Activated CD4-positive, alpha-beta T cell treated with anti-CD3 and anti-CD28 coated beads for 36 hours (primary cell): ENCODE measurements at regions not wholly inside any gene's neighbourhood (a gene's known extent, or its start where the extent isn't known, plus 50 kb on each side); places are given as distances from the start of the nearest gene placed in this dataset.

ENCODE experiments used
- ATAC-seq: fragments of 200-7000 bp; cut with Tn5 transposase; one replicate; pipeline ENCODE4 v1.10.0; 2021; ENCODE audit warnings: mild to moderate bottlenecking, moderate library complexity
- CTCF ChIA-PET: fragments of 350-600 bp; sonication (Branson Sonifier 250); formaldehyde crosslinking; loops from one replicate; lab custom pipeline; 2021; ENCODE audit warnings: antibody characterized with exemption; lab: Charles Lee
- POLR2A ChIA-PET: fragments of 350-600 bp; sonication (Branson Sonifier 250); formaldehyde crosslinking; loops from one replicate; lab custom pipeline; 2021; ENCODE audit warnings: antibody characterized with exemption, inconsistent platforms; lab: Charles Lee
- DNase-seq: peaks from one replicate; pipeline ENCODE4 v3.0.0-alpha.2; 2020
- H3K27ac Mint-ChIP-seq: one replicate; pipeline ENCODE4 v1.8.0; 2021; ENCODE audit warnings: mixed read lengths
- H3K27me3 Mint-ChIP-seq: one replicate; pipeline ENCODE4 v1.8.0; 2021; ENCODE audit warnings: mixed read lengths
- H3K36me3 Mint-ChIP-seq: one replicate; pipeline ENCODE4 v1.8.0; 2021; ENCODE audit warnings: low read depth, mixed read lengths
- H3K4me1 Mint-ChIP-seq: one replicate; pipeline ENCODE4 v1.8.0; 2021; ENCODE audit warnings: mixed read lengths
- H3K4me3 Mint-ChIP-seq: one replicate; pipeline ENCODE4 v1.8.0; 2021; ENCODE audit warnings: mild to moderate bottlenecking, moderate library complexity, mixed read lengths
- H3K9me3 Mint-ChIP-seq: one replicate; pipeline ENCODE4 v1.8.0; 2021; ENCODE audit warnings: low read depth, mixed read lengths
- intact Hi-C, 2 experiments: fragments of 100-400 bp; cut with DNase I in 1 of 2; cut with micrococcal nuclease in 1 of 2; formaldehyde crosslinking; loops; one replicate each; pipeline versions ENCODE4 v1.14.2 to v1.15.1; 2022 to 2024; cut with DNase I, micrococcal nuclease

DNA sequence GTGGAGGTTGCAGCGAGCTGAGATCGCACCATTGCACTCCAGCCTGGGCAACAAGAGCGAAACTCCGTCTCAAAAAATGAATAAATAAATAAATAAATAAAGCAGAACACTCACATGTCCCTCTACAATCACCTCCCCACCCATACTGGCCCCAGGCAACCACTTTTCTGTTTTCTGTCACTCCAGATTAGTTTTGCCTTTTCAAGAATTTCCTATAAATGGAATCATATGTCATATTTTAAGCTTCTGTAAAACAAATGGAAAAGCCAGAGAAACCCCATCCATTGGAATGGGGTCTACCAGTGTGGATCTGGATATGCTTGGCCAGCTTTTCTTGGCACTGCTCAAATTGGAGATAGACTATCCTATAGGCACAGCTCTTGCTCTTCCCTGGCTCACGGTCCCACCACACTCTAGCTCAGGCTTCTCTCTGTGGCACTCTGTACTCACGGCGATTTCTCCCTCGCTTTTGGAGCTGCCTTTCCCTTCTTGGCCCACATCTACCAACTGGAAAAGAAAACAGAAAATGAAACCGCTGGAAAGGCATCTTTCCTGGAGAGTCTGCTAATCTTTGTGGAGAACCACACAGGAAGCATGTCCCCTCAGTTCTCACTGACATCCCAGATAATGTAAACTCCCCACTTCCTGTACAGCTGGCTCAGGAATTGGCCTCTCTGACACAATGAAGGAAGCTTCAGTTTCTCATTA, 210.1 kb downstream of the JCAD start:
- ChIA-PET CTCF (no interaction called here), POLR2A (no interaction called here)
- DNase-seq (no peak), ATAC-seq (no peak)
- H3K9me3 Mint-ChIP-seq, result no peaks in the 10 kb centered on the region
- peaks cover 13% of the 10 kb centered on the region for H3K27me3 Mint-ChIP-seq
- H3K36me3 Mint-ChIP-seq, result no peaks in the 10 kb centered on the region
- H3K27ac Mint-ChIP-seq, result no peak overlapping the region
- H3K4me3 Mint-ChIP-seq, result no peak overlapping the region
- H3K4me1 Mint-ChIP-seq, result peaks cover 3% of the 10 kb centered on the region
- intact Hi-C loops, result no loop called here

DNA sequence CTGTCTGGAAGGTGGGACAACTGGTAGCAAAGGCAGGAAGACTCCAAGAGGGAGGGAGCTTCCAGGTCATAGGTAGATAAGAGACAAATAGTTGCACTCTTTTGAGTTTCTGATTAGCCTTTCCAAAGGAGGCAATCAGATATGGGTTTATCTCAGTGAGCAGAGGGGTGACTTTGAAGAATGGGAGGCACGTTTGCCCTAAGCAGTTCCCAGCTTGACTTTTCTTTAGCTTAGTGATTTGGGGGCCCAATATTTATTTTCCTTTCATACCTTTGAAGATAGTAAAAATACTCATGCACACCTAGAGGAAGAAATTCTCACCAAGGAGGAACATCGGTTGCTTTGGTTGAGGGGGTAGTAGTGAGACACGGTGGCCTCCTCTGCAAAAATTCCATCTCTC, 212.1 kb upstream of the SVIL start:
- Mint-ChIP-seq H3K9me3 (no peaks in the 10 kb centered on the region), H3K36me3 (no peaks in the 10 kb centered on the region), H3K4me3 (no peak overlapping the region), H3K4me1 (peaks cover 3% of the 10 kb centered on the region), H3K27ac (no peak overlapping the region), H3K27me3 (peaks cover 13% of the 10 kb centered on the region)
- ATAC-seq, result no peak
- CTCF ChIA-PET, result interaction anchor here (0.6 kb wide), 1 partner anchor 21 kb away, joined by 3 read pairs; no protein-coding TSS in a partner anchor
- POLR2A ChIA-PET, result no interaction called here
- intact Hi-C loops, result no loop called here
- no peak for DNase-seq

DNA sequence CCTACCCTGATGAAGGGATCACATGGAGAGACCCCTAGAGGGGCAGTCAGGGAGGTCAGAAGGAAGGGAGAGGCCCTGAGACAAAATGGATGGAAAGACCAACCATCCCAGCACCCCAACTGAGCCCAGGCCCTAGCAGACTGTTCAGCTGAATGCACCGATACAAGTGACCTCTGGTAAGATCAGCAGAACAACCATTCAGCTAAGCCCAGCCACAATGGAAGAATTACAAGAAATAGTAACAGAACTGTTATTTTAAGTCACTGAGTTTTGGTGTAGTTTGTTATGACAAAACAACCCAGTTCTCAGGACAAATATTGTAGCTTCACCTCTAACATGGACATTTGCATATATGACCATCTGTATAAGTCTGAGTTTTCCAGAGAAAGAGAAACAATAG, 210.4 kb upstream of the SVIL start:
- Mint-ChIP-seq H3K27ac (no peak overlapping the region), H3K4me3 (no peak overlapping the region), H3K9me3 (no peaks in the 10 kb centered on the region), H3K4me1 (peaks cover 3% of the 10 kb centered on the region), H3K27me3 (peaks cover 13% of the 10 kb centered on the region), H3K36me3 (no peaks in the 10 kb centered on the region)
- DNase-seq (no peak), ATAC-seq (no peak)
- intact Hi-C loops, result no loop called here
- ChIA-PET CTCF (interaction anchor here (1.0 kb wide), 1 partner anchor 11 kb away, joined by 3 read pairs; no protein-coding TSS in a partner anchor), POLR2A (no interaction called here)

DNA sequence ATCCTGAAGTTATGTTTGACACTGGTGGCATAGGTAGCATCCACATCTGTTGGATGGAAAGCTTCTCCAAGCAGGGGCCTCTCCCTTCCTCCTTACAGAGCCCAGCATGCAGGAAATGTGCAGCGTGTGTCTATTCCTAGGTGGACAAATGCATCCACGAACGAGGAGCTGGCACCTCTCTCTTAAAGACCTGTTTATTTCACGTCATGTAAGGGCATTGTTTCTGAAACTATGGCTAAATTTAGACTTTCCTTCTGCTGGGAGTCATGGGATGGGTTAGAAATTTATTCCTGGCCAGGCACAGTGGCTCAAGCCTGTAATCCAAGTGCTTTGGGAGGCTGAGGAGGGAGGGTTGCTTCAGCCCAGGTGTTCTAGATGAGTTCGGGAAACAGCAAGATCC, 208.4 kb upstream of the SVIL start:
- Mint-ChIP-seq H3K4me1 (no peaks in the 10 kb centered on the region), H3K4me3 (no peak overlapping the region), H3K9me3 (no peaks in the 10 kb centered on the region), H3K27me3 (peaks cover 6% of the 10 kb centered on the region), H3K27ac (no peak overlapping the region), H3K36me3 (no peaks in the 10 kb centered on the region)
- ATAC-seq (no peak), DNase-seq (no peak)
- CTCF ChIA-PET, result no interaction called here
- intact Hi-C loops, result no loop called here
- POLR2A ChIA-PET, result no interaction called here

DNA sequence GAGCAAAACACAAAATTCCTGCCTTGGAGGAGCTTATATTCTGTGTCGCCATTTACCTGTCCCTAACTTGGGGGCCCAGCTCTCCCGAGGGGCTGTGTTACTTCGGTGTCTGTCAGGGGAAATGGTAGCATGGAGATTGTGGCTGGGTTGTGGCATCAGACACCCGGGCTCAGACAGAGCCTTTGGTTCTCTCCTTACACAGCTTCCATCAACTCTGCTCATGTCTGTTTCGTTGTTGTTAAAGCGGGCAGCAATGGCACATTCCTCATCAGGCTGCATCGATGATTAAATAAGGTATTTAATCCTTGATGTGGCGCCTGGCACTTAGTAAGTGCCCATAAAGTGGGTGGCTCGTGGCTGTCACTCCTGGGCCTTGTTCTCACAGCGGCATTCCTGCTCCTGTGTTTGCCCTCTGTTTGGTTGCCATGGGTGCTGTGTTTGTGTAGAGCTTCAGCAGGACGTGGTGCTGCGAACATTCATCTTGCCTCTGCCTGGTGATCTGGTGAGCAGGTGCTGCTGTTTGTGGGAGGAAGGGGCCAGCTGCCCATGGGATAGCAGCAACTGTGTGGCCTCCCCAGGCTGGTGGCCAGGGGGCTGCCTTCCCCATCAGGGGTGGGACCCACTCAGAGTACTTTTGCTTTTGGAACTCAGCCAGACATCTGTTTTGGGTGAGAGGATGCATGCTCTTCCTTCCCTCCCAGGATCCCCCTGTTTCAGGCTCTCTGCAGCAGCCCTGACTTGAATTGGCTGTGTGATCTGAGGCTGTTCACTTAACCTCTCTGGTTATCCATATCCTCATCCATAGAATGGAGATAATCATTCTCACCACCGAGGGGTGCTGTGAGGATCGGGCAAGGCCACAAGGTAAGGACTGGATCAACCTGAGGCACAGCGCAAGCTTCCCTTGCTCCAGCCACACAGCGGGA, 207.2 kb upstream of the SVIL start:
- Mint-ChIP-seq H3K27ac (no peak overlapping the region), H3K27me3 (peaks cover 3% of the 10 kb centered on the region), H3K4me3 (no peak overlapping the region), H3K9me3 (no peaks in the 10 kb centered on the region), H3K4me1 (no peaks in the 10 kb centered on the region), H3K36me3 (no peaks in the 10 kb centered on the region)
- POLR2A ChIA-PET, result no interaction called here
- intact Hi-C loops, result no loop called here
- ATAC-seq, result no peak
- DNase-seq, result no peak
- CTCF ChIA-PET, result no interaction called here

GRCh38 chr10:29840516-29841276, 205.9 kb upstream of the SVIL start:
- Mint-ChIP-seq H3K9me3 (no peaks in the 10 kb centered on the region), H3K36me3 (no peaks in the 10 kb centered on the region), H3K27me3 (peaks cover 3% of the 10 kb centered on the region), H3K27ac (no peak overlapping the region), H3K4me3 (no peak overlapping the region), H3K4me1 (no peaks in the 10 kb centered on the region)
- ChIA-PET POLR2A (no interaction called here), CTCF (no interaction called here)
- intact Hi-C loops, result no loop called here
- no peak for ATAC-seq
- DNase-seq, result no peak

DNA sequence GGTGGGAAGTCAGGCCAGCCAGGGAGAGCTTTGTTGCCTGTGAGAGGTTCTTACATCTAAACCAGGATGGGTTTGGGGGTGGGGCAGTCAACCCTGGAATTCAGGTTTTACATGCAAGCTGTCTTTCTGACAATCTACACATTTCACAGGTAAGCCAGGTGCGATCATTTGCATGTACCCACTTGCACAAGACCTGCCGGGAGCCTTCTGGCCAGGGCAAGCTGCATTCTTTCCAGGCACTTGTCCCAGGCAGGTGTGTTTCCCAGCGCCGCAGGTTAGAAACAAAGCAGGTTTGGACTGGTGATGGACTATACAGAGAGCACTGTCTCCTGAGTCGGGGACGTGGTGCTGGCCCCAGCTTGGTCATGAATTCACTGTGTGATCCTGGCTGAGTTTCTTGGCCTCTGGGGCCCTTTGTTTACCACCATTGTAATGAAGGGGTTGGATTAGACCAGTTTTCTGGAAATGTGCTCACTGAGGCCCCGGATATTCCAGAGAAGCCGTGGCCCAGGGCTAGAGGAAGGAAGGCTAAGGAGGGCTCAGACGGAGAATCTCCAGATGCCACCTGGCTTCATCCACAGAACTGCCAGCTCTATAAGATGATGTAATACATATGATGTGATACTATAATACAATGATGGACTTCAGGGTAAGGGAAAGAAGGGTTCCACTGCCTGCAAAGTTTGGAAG, 205.2 kb upstream of the SVIL start:
- no peaks in the 10 kb centered on the region for H3K4me1 Mint-ChIP-seq
- H3K27ac Mint-ChIP-seq, result no peak overlapping the region
- intact Hi-C loops, result no loop called here
- POLR2A ChIA-PET, result no interaction called here
- no peak overlapping the region for H3K4me3 Mint-ChIP-seq
- ATAC-seq (no peak), DNase-seq (no peak)
- CTCF ChIA-PET, result interaction anchor here (0.7 kb wide), 1 partner anchor 25 kb away, joined by 3 read pairs; no protein-coding TSS in a partner anchor
- no peaks in the 10 kb centered on the region for H3K9me3 Mint-ChIP-seq
- H3K36me3 Mint-ChIP-seq, result no peaks in the 10 kb centered on the region
- H3K27me3 Mint-ChIP-seq, result peaks cover 1% of the 10 kb centered on the region

DNA sequence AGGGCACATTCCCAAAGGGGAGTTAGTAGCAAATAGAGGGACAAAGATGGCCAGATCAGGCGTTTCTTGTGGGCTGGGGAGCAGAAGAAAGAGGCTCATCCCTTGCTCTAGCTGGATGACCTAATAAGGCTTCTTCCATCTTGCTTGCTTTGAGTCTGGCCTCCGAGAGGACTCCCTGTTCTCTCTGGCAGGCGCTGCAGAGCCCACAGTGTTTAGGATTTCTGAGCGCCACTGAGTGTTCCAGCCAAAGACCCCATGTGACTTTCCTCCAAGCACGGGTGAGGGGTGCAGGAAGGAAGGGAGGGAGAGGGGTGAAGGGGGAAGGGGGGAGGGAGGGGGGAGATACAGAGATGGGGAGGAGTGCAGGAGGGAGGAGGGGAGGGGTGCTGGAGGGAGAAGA, 203.8 kb upstream of the SVIL start:
- intact Hi-C loops, result no loop called here

DNA sequence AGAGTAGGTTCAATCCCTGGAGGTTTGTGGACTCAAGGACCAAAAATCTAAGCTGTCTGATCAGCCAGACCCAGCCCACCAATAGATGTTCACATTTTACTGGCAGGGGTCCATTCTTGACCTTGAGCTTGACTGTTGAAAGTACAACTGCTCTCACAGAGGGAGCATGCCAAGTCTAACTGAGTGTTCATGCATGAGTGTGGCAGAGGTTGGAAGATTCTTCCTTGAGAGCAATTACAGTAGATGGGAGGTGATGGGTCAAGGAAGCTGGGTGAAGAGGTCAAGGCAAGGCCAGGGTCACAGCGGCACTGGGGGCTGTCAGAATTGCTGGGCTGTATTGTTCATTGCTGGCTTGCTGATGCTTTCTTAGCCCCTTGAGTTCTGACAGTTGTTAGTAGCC, 202.8 kb upstream of the SVIL start:
- ChIA-PET CTCF (no interaction called here), POLR2A (interaction anchor here (0.5 kb wide), 1 partner anchor 391 kb away, joined by 4 read pairs; no protein-coding TSS in a partner anchor)
- no peaks in the 10 kb centered on the region for H3K9me3 Mint-ChIP-seq
- DNase-seq, result no peak
- no peaks in the 10 kb centered on the region for H3K36me3 Mint-ChIP-seq
- H3K4me1 Mint-ChIP-seq, result no peaks in the 10 kb centered on the region
- no peak overlapping the region for H3K4me3 Mint-ChIP-seq
- intact Hi-C loops, result no loop called here
- no peak for ATAC-seq
- H3K27ac Mint-ChIP-seq, result no peak overlapping the region
- H3K27me3 Mint-ChIP-seq, result peaks cover 2% of the 10 kb centered on the region

More for the DNA sequence above, 203.8 kb upstream of the SVIL start:
- ATAC-seq (no peak), DNase-seq (no peak)
- CTCF ChIA-PET, result no interaction called here
- no peak overlapping the region for H3K27ac Mint-ChIP-seq
- H3K27me3 Mint-ChIP-seq, result peaks cover 2% of the 10 kb centered on the region
- H3K36me3 Mint-ChIP-seq, result no peaks in the 10 kb centered on the region
- H3K4me1 Mint-ChIP-seq, result no peaks in the 10 kb centered on the region
- POLR2A ChIA-PET, result no interaction called here
- no peak overlapping the region for H3K4me3 Mint-ChIP-seq
- H3K9me3 Mint-ChIP-seq, result no peaks in the 10 kb centered on the region

- Mint-ChIP-seq H3K27ac (no peak overlapping the region), H3K9me3 (peaks cover 2% of the 10 kb centered on the region), H3K27me3 (peaks cover 4% of the 10 kb centered on the region), H3K4me1 (no peaks in the 10 kb centered on the region), H3K36me3 (no peaks in the 10 kb centered on the region), H3K4me3 (no peak overlapping the region)
- ChIA-PET CTCF (no interaction called here), POLR2A (no interaction called here)
- intact Hi-C loops, result no loop called here
- DNase-seq (no peak), ATAC-seq (no peak)
These were observed 201.6 kb upstream of the SVIL start for GRCh38 chr10:29836396-29836795.

DNA sequence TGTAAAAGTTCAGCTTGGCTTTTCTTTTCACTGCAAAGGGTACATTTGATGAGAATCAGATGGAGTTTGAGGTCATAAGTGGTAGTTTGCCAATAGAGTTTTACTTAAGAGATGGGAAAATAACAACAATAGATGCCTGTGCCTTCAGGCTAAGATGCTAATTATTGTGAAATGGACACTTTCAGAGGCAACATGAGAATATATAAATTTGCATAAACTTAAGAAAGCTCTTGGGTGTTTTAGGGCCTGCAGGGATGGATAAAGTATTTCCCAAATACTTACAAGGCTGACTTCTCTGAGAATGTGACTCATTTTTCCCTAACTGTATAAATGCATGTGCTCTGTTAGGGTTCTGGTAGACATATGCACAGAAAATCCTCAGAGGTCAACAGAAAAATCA, 200.3 kb upstream of the SVIL start:
- Mint-ChIP-seq H3K4me3 (no peak overlapping the region), H3K36me3 (no peaks in the 10 kb centered on the region), H3K27me3 (peaks cover 4% of the 10 kb centered on the region), H3K9me3 (peaks cover 4% of the 10 kb centered on the region), H3K27ac (no peak overlapping the region), H3K4me1 (no peaks in the 10 kb centered on the region)
- ChIA-PET POLR2A (no interaction called here), CTCF (interaction anchor here (0.6 to 1.2 kb wide), 2 partner anchors 10 to 222 kb away, joined by 3 read pairs; no protein-coding TSS in a partner anchor)
- DNase-seq (no peak), ATAC-seq (no peak)
- intact Hi-C loops, result no loop called here
